HG02763 (cell line): ENCODE measurements at regions not wholly inside any gene's neighbourhood (a gene's known extent, or its start where the extent isn't known, plus 50 kb on each side); places are given as distances from the start of the nearest gene placed in this dataset.
"Not testable (repeated sequence)": the region's sequence is repeated elsewhere in the genome, so short reads cannot be mapped to it uniquely, and the experiment has no call there.

Experiments used
- ATAC-seq: cut with Tn5 transposase; IDR thresholded peaks from one replicate; pipeline ENCODE4 v1.9.1; 2021; ENCODE audit warnings: mild to moderate bottlenecking, moderate library complexity; ENCODE audit not compliant: unreplicated experiment

DNA sequence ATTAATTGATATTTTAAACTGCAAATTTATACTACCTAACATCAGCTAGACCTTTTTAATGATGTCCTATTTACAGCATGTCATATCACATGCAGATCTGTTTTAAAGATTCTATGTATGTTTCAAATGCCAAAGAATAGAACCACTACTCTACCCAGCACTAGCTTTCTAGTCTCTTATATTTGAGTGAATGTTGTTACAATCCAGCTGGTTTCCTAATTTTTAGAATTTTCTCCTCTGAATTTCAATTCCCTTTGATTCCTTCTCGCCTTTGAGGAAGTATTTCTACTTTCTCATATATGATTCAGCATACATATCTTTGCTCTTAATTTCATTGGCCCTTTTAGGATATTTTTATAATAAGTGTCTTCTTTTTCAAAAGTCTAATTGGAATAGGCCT, 841.9 kb downstream of the TMTC2 start:
- ATAC-seq: no peak

DNA sequence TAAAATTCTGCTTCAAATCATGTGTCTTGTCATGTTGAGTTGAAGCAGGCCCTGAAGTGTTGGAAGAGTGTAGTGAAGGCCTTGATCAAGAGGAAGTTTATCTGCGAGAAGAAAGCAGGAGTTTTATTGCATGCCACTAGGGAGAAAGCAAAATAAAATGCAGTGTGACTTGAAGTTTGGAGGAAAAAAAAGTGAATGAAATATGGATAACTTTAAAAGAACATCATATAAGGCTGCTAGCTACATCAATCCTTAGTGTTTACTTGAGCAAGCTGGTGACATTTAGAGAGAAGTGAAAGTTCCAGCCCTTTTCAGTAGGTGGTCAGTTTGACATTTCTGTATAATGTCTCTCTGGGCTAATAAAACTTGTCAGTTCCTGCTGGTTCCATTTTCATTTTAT, 841.1 kb downstream of the TMTC2 start:
- no peak for ATAC-seq

DNA sequence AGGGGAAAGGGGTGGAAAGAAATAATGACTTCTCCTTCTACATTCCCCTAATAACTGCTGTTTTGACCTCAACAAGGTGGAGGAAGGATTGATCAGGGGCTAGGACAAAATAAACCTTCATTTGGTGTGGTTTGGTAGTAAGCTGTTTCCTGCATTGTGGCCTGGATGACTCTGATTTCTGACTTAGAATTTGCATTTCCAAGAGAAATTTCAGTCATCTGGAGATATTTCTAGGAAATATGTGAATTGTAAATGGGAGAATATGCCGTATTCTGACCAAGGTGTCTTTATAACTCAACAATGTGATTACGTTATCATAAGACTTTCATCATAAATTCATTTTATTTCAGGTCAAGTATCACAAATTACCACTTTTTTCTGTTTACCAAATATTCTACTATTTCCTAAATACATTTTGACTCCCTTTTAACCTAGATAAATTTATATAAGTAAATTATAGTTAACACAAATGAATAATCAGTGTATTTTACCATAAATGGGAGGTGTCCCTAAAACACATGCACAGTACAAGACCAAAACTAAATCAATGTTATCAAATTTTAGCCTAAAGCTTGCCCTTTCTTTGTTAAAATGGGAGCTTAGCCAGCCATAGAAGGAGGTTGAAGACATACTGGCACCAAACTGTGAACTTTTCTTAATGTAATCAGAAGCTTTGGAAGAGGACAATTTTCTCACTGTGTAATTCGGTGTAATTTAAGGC, 828.8 kb downstream of the TMTC2 start:
- ATAC-seq: no peak

DNA sequence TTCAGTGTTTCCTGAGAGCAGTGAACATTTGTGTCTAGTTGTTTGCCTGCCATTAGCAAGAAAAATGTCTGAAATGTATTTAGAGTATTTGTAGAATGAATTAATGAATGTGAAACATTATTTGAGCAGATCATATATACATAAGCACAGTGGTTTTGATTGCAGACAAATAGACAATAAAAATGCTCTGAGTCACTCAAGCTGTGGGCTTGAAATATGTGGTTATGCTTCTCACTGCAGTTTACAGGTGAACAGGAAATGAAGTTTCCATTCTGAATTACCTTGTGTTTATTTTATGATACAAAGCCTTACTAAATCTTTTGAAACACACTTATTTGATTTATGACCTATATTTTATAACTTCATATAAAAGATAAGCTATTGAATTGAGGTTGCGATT, 827.7 kb downstream of the TMTC2 start:
- ATAC-seq: no peak

DNA sequence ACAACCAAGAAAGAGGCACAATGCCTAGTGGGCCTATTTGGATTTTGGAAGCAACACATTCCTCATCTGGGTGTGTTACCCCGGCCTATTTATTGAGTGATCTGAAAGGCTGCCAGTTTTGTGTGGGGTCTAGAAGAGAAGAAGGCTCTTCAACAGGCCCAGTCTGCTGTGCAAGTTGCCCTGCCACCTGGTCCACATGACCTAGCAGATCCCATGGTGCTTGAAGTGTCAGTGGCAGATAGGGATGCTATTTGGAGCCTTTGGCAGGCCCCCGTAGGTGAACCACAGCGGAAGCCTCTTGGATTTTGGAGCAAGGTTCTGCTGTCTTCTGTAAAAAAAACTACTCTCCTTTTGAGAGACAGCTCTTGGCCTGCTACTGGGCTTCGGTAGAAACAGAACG, 820.1 kb downstream of the TMTC2 start:
- no peak for ATAC-seq

DNA sequence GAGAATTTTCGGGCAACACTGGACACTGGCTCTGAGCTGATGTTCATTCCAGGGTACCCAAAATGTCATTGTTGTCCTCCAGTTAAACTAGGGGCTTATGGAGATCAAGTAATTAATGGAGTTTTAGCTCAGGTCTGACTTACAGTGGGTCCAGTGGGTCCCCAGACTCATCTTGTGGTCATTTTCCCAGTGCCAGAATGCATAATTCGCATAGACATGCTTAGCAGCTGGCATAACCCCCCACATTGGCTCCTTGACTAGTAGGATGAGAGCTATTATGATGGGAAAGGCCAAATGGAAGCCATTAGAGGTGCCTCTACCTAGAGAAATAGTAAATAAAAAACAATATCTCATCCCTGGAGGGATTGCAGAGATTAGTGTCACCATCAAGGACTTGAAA, 818.9 kb downstream of the TMTC2 start:
- ATAC-seq: no peak

DNA sequence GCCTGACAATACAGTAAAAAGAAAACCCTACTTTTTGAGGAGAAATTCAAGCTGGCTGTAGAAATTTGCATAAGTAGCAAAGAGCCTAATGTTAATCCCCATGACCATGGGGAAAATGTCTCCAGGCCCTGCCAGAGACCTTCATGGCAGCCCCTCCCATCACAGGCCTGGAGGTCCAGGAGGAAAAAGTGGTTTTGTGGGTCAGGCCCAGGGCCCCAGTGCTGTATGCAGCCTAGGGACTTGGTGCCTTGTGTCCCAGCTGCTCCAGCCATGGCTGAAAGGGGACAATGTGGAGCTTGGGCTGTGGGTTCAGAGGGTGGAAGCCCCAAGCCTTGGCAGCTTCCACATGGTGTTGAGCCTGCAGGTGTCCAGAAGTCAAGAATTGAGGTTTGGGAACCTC, 813.2 kb downstream of the TMTC2 start:
- not testable (repeated sequence) for ATAC-seq

DNA sequence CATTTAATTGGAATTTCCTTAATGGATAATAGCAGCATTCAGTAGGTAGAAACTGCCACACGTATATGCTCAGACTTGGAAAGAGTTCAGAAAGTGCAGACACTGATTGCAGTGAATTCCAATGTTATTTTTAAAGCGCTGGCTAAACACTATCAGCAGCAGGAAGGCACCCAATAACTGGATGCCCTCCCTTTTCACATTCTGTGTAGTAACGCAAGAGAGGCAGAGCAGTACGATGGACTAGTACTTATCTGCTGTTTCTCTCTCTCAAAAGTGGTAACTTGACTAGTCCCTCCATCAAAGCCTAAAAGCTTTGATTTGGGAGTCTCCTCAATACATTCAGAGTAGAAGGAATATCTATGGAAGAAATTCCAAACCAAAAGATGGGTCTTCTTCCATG, 791.0 kb downstream of the TMTC2 start:
- ATAC-seq: no peak

DNA sequence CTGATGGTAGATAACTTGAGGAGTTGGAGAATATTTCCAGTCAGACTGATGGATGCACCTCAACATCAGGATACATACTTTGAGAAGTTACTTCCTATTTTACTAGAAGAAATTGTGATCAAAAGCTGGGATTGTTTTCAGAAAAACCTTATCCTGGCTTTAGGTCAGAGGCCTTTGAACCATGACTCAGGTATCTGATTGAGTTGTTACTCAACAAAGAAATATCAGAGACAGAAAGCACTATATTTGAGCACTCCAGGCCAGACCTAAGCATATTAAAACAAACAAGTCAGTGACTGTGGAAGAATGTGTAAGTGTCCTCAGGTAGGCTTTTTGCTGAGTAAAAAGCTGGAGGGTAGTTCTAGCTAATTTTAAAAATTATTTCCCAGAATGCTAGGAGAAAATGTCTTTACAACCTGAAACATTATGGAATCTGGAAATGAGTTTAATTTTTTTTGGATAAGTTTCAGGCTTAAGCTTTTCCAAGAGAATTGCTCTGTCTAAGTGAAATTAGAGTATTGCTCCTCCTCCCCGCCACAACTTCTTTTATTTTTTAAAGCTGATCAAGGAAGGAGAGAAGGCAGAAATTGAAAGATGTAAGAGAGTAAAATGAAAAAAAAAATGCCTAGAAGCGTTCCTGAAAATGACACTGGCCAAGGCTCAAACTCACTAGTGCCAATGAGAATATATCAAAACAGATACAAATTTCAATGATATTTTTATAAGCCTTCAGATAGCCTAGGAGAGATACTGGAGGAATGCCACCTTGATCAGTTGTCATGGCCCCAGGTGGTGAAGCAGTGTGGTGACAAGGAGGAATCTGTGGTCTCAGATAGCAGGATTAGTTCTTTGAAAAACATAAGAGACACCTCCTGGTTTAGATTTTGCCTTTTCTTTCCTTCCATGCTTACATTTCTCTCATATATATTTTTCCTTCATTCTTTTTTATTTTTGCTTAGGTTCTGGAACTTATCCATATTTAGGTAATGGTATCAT, 790.3 kb downstream of the TMTC2 start:
- ATAC-seq: no peak

DNA sequence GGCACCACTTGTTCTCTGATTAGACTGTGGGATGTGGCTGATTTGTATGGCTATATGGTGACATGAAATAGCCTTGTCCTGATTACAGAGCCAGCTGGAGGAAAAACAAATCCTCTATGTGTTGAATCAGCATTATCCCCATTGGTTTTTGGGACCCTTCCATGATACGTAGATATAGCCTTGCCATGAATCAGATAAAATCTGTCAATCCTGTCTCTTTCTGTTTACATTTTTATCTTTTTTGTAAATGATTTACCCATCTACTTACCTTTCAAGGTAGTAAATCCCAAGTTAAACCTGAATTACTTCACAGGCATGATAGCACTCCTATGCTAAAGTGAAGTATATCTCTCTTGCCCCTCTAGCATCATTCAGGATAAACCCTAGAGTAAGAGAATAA, 789.3 kb downstream of the TMTC2 start:
- no peak for ATAC-seq

DNA sequence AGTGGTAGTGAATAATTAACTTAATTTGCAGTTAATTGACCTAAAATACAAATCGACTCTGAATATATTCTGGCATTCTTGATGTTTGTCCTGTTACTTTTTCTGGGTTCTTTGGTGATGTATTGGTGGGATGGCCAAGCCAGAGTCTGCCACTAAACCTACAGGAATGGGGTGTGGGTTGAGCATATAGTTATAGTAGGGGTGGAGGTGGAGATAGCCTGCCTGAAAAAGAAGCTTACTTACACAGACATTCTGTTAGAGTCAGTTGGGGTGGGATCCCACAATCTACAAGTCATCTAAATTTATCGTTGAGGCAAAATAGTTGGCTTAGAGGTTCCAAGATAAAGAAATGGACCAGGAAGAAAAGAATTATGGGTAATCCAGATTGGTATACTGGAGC, 787.7 kb downstream of the TMTC2 start:
- ATAC-seq: no peak

DNA sequence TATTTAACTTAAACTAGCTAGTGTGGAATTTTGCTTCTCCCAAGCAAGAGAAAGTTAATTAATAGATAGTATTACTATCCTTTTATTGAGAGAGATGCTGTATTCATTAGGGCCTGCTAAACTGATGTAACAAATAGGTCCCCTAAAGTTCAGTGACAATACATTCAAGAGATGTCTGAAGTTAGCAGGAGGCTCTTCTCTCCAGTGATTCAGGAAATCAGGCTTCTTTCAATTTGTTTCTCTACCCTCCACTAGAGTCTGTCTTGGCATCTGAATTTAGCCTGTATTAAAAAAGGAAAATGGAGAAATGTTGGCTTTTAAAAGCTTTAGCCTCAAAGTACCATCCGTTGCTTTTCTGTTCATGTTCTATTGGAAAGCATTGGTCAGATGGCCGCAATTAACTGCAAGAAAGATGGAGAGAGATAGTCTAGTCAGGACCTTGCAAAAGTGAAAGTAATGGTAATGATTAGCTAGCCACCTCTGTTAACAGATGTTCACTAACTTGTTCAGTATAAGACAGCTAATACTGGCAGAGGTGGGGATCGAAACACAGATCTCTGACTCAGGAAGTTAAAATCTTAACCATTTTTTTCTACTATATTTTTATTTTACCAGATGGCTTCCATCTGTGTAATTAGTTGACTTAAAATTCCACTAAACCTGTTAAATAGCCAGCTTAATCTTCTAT, 786.8 kb downstream of the TMTC2 start:
- peak; percentile 97 for ATAC-seq

DNA sequence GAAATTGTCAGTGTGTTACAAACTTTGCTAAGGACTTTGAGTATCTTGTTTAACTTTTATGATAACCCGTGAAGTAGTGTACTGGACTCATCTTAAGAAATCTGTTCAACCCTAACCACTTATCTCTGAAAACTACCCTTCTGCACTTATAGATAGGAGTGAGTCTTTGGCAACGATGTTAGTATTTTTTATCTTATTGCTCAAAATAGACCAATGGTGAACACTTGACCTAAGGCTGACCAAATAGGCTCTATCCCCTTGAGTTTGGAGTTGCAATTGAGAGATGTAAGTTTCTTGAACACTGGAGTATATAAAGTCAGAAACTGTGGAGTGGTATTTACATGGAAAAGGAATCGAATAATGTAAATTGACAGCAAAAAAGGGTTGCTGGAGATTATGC, 786.1 kb downstream of the TMTC2 start:
- no peak for ATAC-seq

DNA sequence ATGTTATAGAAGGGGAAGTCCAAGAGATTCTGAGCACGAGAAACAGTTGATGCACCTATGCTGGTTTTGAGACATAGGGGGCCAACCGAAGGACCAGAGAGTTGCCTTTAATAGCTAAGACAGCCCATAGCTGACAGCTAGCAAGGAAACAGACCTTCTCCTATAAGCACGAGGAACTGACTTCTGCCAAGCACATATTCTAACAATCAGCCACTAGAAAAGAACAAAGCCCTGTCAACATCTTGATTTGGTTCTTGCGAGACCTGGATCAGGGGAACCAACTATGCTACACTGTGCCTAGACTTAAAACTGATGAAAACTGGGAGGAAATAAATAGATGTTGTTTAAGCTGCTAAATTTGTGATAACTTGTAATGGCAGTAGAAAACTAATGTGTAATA, 785.6 kb downstream of the TMTC2 start:
- no peak for ATAC-seq

DNA sequence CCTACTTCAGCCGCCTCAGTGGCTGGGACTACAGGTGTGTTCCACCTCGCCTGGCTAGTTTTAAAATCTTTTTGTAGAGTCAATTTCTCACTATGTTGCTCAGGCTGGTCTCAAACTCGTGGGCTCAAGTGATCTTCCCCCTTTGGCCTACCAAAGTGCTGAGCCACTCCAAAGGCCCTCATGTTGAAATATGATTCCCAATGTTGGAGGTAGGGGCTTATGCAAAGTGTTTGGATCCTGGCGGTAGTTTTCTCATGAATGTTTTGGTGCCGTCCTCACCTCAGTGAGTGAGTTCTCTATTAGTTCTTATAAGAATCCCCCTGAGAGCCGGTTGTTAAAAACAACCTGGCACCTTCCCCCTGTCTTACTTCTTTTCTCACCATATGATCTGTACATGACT, 784.6 kb downstream of the TMTC2 start:
- no peak for ATAC-seq

DNA sequence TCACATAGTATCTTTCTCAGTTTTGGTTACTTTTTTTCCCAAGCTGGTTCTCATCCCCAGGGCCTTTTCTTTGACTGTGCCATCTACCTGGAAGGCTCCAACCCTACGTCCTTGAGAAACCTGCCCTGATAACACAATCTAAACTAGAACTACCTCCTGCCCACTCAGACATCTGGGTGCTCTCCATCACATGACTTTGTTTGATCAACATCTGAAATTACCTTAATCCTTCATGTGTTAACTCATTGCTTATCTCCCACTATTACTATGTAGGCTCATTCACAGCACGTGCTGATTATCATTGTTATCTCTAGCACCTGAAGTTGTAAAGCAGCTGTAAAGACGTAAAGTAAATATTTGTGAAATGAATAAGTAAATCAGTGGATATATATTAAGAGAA, 784.0 kb downstream of the TMTC2 start:
- ATAC-seq: no peak

DNA sequence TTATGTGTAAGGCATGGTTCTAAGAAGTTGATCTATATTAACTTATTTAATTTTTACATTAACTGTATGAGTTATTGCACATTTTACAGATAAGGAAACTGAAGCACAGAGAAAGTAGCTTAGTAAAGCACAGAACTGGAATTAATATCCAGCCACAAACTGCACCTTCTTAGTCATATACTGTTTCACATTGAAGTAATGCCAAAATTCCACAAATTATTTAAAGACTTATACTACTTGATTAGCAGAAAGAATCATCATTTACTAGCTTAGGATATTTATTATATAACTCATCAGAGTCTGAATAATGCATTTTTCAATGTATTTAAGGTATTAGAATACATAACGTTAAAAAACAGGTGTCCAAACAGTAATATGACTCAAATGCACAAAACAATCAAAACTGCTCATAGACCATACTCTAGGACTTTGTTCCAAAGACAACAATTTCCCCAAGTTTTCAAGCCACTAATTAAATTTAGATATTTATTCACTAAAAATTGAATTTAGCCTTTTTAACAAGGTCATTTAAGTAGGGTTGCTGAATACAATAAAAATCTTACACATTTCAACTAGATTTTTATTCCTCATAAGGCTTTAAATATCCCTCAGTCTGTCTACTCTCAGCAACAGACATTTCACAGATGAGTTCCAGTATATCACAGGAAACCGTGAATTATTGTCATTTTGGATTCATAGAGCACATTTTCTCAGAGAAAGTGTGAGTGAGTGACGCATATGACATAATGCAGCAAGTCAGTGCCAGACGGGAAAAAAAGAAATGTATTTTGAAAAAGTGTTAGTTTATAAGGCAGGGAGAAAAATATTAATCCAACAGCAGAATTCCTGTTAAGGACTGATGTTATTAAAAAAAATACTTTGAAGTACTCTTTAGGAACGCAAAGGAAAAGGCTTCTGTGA, 782.5 kb downstream of the TMTC2 start:
- ATAC-seq: no peak

DNA sequence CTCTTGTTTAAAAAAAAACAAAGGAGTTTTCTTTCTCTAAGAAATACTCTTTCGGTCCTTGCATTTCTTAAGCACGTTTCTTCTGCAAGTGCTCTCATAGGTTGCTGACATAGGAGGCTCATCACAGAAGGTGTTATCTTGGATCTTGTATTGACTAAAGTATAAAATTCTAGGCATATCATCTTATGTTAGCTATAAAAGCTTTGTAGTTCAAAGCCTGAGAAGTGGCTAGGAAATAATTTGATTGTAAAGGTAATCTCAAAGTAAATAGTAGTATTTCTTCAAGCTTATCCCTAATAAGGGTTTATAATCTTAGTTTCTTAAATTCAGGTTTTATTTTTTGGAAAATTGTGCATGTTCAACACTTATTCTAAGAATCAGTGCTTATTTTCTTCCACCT, 778.9 kb downstream of the TMTC2 start:
- ATAC-seq: no peak

DNA sequence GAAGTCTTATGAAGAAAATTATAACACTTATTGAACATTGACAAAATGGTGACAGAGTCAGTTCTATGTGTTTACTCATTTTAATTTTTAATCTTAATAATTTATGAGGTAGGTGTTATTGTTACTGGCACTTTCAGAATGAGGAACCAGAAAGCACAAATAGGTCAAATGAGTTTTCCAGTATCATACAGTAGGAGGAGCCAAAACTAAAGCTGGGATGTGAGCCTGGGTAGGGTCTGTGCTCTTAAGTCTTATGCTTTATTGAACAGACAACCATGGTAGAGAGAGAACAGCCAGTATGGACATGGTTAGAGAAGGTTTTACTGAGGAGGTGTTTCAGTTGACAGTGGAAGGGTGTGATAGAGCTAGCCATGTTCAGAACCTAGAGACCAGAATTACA, 775.7 kb downstream of the TMTC2 start:
- ATAC-seq: no peak

DNA sequence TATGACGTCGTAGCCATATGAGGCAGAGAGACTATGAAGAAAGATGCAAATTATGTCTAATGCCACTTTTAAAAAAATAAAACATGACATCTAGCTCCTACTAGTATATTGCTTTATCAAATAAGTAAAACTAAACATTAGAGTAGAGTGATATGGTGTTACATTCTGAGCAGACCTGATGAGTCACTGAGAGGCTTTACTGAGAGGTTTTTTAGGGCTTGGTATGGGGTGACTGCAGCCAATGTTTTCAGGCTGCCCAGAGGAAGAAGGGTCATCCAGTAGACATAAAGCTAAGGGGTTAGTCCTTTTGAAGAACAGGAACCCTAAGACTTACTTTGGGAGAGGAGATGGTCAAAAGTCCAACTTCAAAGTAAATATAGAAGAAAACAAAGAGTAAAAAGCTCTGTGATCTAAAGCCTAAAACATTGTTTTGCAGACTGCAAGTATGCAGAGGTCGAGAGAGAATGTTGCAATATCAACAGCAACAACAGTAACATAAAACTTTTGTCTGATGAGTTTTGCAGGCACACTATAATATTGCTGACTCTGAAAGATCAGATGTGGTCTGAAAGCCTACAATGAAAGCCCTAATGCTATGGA, 774.7 kb downstream of the TMTC2 start:
- ATAC-seq: no peak
